HG03139 (cell line): ENCODE measurements at regions not wholly inside any gene's neighbourhood (a gene's known extent, or its start where the extent isn't known, plus 50 kb on each side); places are given as distances from the start of the nearest gene placed in this dataset.

Experiments
- ATAC-seq: cut with Tn5 transposase; IDR thresholded peaks from one replicate; pipeline ENCODE4 v1.9.1; 2021; ENCODE audit not compliant: unreplicated experiment

DNA sequence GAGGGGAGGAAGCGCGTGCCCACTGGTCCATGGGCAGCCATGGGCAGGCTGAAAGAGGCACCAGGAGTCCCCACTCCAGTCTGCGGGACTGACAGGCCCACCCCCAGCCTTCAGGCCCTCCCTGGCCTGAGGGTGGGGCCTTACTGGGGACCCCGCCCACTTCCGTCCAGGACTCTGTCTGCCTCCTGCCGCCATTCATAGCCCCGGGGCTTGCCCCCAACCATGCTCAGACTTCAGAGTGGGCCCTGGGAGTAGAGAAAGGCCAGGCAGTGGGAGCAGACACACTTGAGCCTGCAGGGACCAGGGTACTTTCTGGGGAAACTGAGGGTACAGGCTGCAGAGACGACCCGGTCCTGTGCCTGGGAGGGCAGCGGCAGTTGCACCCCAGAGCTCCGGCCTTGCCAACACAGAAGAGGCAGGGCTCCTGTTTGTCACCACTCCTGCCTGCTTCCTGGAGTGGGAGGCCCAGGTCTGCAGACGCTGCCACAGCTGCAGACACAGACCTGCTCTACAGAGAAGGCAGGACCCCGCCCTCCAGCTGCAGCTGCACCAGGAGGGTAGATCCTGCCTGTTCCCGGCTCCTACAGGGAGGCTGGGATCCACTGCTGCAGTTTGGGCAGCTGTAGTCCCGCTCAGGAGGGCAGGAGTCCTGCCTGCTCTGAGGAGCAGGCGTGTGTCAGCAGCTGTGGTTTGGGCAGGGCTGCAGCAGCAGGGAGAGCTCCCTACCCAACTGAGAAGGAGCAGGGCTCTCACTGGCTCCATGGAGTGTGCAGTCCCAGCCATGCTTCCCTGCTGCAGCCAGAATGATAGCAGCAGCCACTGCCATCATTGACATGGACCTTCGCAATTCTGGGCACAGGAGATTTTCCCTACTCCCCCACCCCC is 387.9 kb upstream of the ANO3 start:
- no peak for ATAC-seq

DNA sequence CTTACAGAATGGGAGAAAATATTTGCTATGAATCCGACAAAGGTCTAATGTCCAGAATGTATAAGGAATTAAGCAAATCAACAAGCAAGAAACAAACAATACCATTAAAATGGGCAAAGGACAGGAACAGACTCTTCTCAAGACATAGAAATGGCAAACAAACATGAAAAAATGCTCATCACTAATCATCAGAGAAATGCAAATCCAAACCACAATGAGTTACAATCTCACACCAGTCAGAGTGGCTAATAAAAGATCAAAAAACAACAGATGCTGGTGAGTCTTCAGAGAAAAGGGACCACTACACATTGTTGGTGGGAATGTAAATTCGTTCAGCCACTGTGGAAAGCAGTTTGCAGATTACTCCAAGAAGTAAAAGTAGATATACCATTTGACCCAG is 382.0 kb upstream of the ANO3 start:
- no peak for ATAC-seq

DNA sequence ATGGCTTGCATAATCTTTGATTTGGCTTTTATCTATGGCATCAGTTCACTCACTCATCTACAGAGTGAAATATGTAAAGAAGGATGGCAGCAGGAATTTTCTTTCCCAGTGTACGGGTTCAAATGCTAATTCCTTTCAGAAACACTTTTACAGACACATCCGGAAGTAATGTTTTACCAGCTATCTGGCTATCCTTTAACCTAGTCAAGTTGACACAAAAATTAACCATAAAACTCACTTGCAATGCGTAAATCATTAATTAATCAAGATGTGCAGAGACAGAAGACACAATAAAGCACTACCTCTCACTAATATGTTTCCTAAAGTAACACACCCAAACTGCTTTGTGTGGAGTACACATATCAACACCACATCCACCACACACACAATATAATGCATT is 378.9 kb upstream of the ANO3 start:
- no peak for ATAC-seq

GRCh38 chr11:25958045-25958444 is 373.9 kb upstream of the ANO3 start:
- ATAC-seq, result no peak

- no peak for ATAC-seq
Measured at GRCh38 chr11:25961539-25961938, 370.4 kb upstream of the ANO3 start.

DNA sequence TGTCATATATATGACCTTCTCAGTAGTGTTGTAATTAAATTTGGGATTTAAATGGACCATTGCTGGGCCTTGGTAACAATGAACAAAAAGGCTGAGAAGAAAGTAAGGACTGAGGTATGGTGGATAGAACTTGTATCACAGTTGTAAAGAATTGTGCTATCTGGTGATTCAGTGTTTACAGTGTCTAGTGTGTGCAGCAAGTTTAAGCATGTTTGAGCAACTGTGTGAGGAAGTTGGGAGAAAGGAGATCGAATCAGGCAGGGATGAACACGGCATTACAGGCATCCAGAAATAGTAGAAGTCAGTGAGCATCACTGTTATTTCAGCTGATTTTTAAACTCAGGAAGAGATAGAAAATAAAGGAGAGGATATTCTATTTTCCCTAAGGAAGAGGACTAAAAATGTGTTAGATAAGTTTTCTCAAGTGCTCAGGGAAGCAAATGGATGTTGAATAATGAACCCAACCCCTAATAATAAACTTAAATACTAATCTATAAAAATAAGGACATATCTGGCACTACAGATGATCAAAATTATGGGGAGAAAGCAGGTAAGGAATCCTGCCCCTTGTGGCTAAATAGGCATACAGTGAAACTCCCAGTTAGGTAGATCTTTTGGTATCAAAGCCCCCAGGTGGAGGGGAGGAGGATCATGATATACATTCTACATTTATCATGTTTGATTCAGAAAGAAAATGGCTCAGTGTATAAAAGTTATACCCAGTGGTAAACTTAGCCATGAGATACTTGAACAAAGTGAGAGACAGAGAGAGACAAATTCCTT is 361.0 kb upstream of the ANO3 start:
- ATAC-seq, result no peak

DNA sequence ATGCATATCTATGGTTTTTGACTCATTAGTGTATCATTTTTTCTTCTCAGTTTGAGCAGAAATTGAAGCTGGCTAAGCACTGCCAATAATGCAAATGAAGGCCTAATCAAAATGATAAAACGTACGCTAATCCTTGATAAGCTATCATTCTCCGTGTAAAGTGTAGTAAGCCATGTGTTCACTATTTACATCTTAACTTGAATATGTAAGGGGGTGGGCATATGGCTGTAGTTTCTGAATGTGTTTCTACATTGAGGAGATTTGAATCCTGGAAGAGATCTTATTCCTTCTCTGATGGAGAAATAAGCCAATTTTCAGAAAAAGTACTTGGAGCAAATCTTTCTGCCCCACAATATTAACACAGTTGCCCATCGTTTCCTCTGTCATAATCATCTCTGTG is 351.8 kb upstream of the ANO3 start:
- ATAC-seq, result no peak

DNA sequence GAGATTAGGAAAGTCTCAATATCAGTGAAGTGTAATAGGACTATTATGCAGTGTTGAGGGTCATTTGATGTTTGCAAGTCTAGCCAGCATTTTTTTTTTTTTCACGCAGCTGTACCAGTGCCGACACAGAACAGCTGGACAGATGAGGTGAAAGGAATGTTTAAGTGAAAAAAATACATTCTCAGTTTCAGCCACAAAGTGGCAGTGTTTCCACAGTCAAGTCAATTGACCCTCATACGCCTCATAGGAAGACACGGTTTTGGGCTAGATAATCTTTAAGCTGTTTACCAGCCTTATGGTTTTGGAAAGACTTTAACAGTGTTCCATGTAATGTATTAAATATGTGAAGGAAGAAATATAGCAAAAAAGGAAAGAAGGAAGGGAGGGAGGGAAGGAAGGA is 349.9 kb upstream of the ANO3 start:
- peak; percentile 94 for ATAC-seq

- no peak for ATAC-seq
Measured at GRCh38 chr11:25983280-25983679, 348.6 kb upstream of the ANO3 start.

- no peak for ATAC-seq
Measured at GRCh38 chr11:25988178-25988577, 343.8 kb upstream of the ANO3 start.

GRCh38 chr11:25990406-25990805 is 341.5 kb upstream of the ANO3 start:
- no peak for ATAC-seq

- ATAC-seq, result no peak
Measured at GRCh38 chr11:25991476-25991875, 340.5 kb upstream of the ANO3 start.

DNA sequence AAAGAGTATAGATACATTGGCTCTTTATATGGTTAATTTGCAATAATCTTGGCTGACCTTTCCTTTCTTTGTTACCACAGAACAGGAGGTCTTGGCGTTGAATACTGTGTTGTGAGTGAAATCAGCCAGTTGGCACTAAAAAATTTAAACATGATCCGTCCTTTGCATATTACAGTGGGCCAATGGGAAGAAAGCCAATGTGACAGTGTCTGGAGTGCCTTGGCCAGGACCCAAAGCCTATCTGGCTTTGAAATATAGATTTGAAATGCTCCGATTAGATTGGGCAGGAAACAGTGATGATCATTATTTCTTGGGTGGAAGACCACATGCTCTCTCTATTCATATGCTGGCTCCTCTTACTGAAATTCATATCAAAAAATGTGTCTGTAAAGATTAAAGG is 339.6 kb upstream of the ANO3 start:
- ATAC-seq, result no peak

GRCh38 chr11:25993016-25993415 is 338.9 kb upstream of the ANO3 start:
- ATAC-seq, result no peak

DNA sequence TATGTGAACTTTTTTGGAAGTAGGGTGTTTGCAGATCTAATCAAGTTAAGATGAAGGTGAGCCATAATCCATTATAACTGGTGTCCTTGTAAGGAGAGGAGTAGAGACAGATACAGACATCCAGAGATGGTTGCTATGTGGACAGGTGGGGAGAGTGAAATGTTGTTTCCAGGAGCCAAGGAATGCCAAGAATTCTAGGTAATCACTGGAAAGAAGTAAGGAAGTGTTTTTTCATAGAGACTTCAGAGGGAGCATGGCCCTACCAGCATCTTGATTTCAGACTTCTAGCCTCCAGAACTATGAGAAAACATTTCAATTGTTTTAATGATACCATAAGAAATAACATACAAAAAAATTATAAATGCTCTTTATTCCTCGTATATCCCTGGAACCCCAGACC is 320.5 kb upstream of the ANO3 start:
- no peak for ATAC-seq

DNA sequence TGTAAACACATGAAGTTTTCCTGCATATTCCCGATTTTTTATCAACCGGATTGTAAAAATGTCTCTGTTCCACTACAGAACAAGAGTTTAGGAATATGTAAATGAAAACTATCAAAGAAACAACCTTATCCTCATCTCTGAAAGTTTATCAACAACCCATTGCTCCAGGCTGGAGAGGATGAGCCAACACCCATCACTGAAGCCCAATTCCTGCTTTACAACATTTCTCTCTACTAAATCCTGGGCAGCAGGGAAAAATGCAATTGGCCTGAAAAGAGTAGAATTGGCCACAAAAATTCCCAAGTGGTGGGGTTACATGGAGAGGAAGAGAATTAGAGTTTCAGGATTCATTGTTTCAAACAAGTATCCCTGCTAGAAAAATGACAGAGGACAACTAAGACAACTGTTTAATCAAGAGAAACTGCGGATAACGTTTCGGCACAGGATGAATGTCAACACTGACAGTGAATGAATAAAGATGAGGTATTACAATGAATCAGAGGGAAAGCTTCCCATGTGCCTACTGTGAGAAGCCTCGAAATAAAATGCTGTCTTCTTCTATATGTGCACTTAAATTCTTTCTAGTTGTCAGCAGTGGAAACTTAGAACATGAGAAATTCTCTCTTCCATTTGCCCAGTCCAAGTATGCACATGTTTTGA is 317.3 kb upstream of the ANO3 start:
- no peak for ATAC-seq

DNA sequence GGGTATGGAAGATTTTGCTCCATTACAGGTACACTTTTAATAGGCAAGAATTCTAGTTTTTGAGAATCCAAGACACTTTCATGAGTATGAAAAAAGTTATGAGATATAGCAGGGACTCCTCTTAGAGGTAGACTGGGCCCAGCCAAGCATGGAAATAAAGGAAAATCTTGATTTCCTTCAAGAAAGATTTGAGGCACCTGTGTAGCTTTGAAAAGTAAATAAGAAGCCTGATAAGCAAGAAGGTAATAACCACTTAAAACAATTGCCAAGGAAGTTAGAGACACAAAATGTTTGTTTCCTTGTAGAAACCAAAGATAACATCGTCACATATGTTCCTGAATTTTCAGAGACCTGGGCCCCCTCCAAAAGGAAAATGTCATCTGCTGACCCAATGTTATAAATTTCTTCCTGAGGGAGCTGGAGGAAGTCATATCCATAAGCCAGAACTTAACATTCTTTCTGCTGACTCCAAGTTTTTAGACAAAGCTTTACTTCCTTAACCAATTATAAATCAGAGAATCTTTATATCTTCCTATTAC is 314.5 kb upstream of the ANO3 start:
- ATAC-seq, result no peak

- ATAC-seq, result no peak
Measured at GRCh38 chr11:26017903-26018302, 314.0 kb upstream of the ANO3 start.

- no peak for ATAC-seq
Measured at GRCh38 chr11:26018336-26018735, 313.6 kb upstream of the ANO3 start.

- ATAC-seq, result no peak
Measured at GRCh38 chr11:26019386-26019785, 312.5 kb upstream of the ANO3 start.

DNA sequence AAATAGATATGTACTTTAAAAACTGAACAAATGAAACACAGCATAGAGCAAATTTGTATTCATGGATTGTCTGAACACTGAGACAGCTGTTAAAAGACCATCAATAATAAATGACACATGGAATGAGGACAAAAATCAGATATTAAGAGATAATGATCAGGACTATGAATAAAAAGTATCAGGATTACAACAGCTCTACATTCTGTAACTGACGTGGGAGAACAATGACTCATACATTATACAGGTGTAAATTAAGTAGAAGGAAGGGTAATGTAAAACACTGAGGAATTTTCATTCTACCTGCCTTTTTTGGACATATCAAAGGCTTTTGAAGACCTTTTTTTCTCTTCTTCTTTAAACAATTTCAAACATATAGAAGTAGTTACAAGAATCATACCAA is 310.9 kb upstream of the ANO3 start:
- ATAC-seq, result no peak

- no peak for ATAC-seq
Measured at GRCh38 chr11:26023057-26023456, 308.9 kb upstream of the ANO3 start.
